ENCODE measurements at regions not wholly inside any gene's neighbourhood (a gene's known extent, or its start where the extent isn't known, plus 50 kb on each side); places are given as distances from the start of the nearest gene placed in this dataset.
"Not testable (repeated sequence)": the region's sequence is repeated elsewhere in the genome, so short reads cannot be mapped to it uniquely, and the experiment has no call there.

DNA sequence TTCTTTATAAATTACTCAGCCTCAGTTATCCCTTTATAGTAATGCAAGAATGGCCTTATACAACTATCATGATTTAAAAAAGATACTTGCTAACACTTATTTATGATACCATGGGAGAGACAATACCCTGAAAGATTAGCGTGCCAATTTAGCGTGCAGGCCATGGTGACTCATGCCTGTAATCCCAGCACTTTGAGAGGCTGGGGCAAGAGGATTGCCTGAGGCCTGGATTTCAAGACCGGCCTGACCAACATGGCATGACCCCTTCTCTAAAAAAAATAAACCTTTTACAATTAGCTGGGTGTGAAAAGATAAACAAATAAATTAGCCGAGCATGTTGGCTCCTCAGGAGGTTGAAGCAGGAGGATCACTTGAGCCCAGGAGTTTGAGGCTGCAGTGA is 493.4 kb upstream of the FSIP2 start:
- Histone ChIP-seq H2AFZ (ENCODE audit: low read length) (no peak overlapping the region), H3K9me3 (ENCODE audit: low read length) (no peaks in the 10 kb centered on the region), H3K79me2 (ENCODE audit: low read length) (no peaks in the 10 kb centered on the region), H3K4me2 (ENCODE audit: low read depth, low read length, poor library complexity, severe bottlenecking) (no peak overlapping the region), H4K20me1 (ENCODE audit: insufficient read depth, low read depth, low read length) (no peaks in the 10 kb centered on the region), H3K9me2 (replicated peaks; ENCODE audit: insufficient read depth, low read length) (no peaks in the 10 kb centered on the region), H3K36me3 (ENCODE audit: insufficient read depth, low read length) (no peaks in the 10 kb centered on the region), H3K27me3 (ENCODE audit: low read length) (no peaks in the 10 kb centered on the region), H3K27ac (ENCODE audit: low read length) (no peak overlapping the region), H3K9ac (ENCODE audit: low read length) (no peak overlapping the region), H3K4me1 (ENCODE audit: low read length) (no peaks in the 10 kb centered on the region), H3K4me3 (ENCODE audit: low read length) (no peak overlapping the region)
- no peak for DNase-seq

DNA sequence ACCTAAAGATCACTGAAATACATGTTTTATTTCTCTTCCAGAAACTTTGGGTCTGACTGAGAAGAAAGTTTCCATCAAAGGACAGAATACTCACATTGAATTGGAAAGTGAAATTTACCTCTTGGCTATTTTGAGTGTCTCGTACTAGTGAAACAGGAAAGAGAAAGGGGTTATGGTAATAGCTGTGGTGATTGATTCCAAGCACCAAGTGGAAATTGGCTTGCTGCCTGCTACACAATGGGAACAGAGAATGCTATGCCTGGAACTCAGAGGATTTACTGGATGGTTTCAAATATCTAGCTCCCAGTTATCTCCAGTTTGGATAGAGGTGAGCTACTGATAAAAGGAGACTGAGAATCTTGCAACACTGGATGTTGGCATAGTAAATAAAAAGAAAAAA is 492.8 kb upstream of the FSIP2 start:
- Histone ChIP-seq H3K9me3 (ENCODE audit: low read length) (no peaks in the 10 kb centered on the region), H3K9me2 (replicated peaks; ENCODE audit: insufficient read depth, low read length) (no peaks in the 10 kb centered on the region), H3K4me3 (ENCODE audit: low read length) (no peak overlapping the region), H3K27ac (ENCODE audit: low read length) (no peak overlapping the region), H4K20me1 (ENCODE audit: insufficient read depth, low read depth, low read length) (no peaks in the 10 kb centered on the region), H3K9ac (ENCODE audit: low read length) (no peak overlapping the region), H3K4me2 (ENCODE audit: low read depth, low read length, poor library complexity, severe bottlenecking) (no peak overlapping the region), H3K36me3 (ENCODE audit: insufficient read depth, low read length) (no peaks in the 10 kb centered on the region), H2AFZ (ENCODE audit: low read length) (no peak overlapping the region), H3K79me2 (ENCODE audit: low read length) (no peaks in the 10 kb centered on the region), H3K27me3 (ENCODE audit: low read length) (no peaks in the 10 kb centered on the region), H3K4me1 (ENCODE audit: low read length) (no peaks in the 10 kb centered on the region)
- DNase-seq, result no peak

DNA sequence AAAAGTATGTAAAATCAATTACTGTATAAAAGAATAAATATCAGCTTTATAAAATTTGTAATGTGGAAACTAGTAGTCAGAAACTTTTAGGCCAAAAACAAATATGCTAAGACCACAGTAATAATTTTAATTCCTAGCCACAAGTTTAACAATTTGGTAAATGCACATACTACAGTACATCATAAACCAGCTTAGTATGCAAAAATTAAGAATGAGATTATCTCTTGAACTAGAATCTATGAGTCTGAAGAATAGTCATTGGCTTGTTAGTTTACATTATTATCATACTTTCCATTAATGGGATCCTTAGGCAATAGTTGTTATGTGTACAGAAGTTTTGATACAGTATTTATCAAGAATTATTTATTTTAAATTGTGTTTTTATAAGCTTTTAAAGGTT is 491.9 kb upstream of the FSIP2 start:
- no peaks in the 10 kb centered on the region for H3K79me2 ChIP-seq (ENCODE audit: low read length)

DNA sequence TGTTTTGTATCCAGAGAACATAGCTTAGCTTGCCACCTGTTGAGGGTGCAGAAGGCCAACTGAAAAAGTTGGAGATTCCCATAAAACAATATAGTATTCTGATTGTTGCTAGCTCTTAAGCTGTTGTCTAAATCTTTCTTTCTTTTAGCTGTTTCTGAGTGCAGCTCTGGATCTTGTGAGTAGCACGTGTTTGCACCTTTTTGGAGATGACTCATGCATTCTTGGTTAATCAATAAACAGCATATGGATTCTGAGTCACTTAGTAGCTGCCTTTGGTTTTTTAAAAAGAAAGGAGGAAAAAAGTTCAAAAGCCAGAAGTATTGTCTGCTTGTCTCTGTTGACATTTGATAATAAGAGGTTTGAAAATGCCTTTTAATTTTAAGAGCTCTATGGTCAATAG is 483.0 kb upstream of the FSIP2 start:
- no peaks in the 10 kb centered on the region for H3K79me2 ChIP-seq (ENCODE audit: low read length)
- no peak overlapping the region for H3K4me3 ChIP-seq (ENCODE audit: low read length)
- H3K9me2 ChIP-seq (replicated peaks; ENCODE audit: insufficient read depth, low read length), result no peaks in the 10 kb centered on the region
- H3K9me3 ChIP-seq (ENCODE audit: low read length), result no peaks in the 10 kb centered on the region
- no peak overlapping the region for H3K4me2 ChIP-seq (ENCODE audit: low read depth, low read length, poor library complexity, severe bottlenecking)
- H3K27me3 ChIP-seq (ENCODE audit: low read length), result no peaks in the 10 kb centered on the region
- no peaks in the 10 kb centered on the region for H3K4me1 ChIP-seq (ENCODE audit: low read length)
- H4K20me1 ChIP-seq (ENCODE audit: insufficient read depth, low read depth, low read length), result no peaks in the 10 kb centered on the region
- H3K9ac ChIP-seq (ENCODE audit: low read length), result no peak overlapping the region
- H3K36me3 ChIP-seq (ENCODE audit: insufficient read depth, low read length), result no peaks in the 10 kb centered on the region
- DNase-seq, result no peak
- no peak overlapping the region for H2AFZ ChIP-seq (ENCODE audit: low read length)
- no peak overlapping the region for H3K27ac ChIP-seq (ENCODE audit: low read length)

More for the DNA sequence above, 491.9 kb upstream of the FSIP2 start:
- Histone ChIP-seq H4K20me1 (ENCODE audit: insufficient read depth, low read depth, low read length) (no peaks in the 10 kb centered on the region), H3K36me3 (ENCODE audit: insufficient read depth, low read length) (no peaks in the 10 kb centered on the region), H2AFZ (ENCODE audit: low read length) (no peak overlapping the region), H3K4me3 (ENCODE audit: low read length) (no peak overlapping the region), H3K27me3 (ENCODE audit: low read length) (no peaks in the 10 kb centered on the region), H3K27ac (ENCODE audit: low read length) (no peak overlapping the region), H3K4me1 (ENCODE audit: low read length) (no peaks in the 10 kb centered on the region), H3K9me3 (ENCODE audit: low read length) (no peaks in the 10 kb centered on the region), H3K9me2 (replicated peaks; ENCODE audit: insufficient read depth, low read length) (no peaks in the 10 kb centered on the region), H3K9ac (ENCODE audit: low read length) (no peak overlapping the region), H3K4me2 (ENCODE audit: low read depth, low read length, poor library complexity, severe bottlenecking) (no peak overlapping the region)
- no peak for DNase-seq

DNA sequence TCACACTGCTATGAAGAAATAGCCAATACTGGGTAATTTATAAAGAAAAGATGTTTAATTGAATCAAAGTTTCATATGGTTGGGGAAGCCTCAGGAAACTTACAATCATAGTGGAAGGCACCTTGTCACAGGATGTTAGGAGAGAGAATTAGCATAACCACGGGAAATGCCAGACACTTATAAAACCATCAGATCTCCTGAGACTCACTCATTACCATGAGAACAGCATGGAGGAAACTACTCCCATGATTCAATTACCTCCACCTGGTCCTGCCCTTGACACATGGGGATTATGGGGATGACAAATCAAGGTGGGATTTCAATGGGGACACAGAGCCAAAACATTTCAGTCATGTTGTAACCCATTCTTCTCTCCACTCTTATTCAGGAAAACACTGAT is 472.9 kb upstream of the FSIP2 start:
- no peaks in the 10 kb centered on the region for H3K27me3 ChIP-seq (ENCODE audit: low read length)
- no peak overlapping the region for H3K9ac ChIP-seq (ENCODE audit: low read length)
- no peak overlapping the region for H2AFZ ChIP-seq (ENCODE audit: low read length)
- no peak overlapping the region for H3K4me3 ChIP-seq (ENCODE audit: low read length)
- no peaks in the 10 kb centered on the region for H3K79me2 ChIP-seq (ENCODE audit: low read length)
- DNase-seq, result no peak
- H3K9me2 ChIP-seq (replicated peaks; ENCODE audit: insufficient read depth, low read length), result no peaks in the 10 kb centered on the region
- no peaks in the 10 kb centered on the region for H4K20me1 ChIP-seq (ENCODE audit: insufficient read depth, low read depth, low read length)
- H3K4me1 ChIP-seq (ENCODE audit: low read length), result no peaks in the 10 kb centered on the region
- H3K36me3 ChIP-seq (ENCODE audit: insufficient read depth, low read length), result no peaks in the 10 kb centered on the region
- H3K9me3 ChIP-seq (ENCODE audit: low read length), result no peaks in the 10 kb centered on the region
- no peak overlapping the region for H3K4me2 ChIP-seq (ENCODE audit: low read depth, low read length, poor library complexity, severe bottlenecking)
- no peak overlapping the region for H3K27ac ChIP-seq (ENCODE audit: low read length)

DNA sequence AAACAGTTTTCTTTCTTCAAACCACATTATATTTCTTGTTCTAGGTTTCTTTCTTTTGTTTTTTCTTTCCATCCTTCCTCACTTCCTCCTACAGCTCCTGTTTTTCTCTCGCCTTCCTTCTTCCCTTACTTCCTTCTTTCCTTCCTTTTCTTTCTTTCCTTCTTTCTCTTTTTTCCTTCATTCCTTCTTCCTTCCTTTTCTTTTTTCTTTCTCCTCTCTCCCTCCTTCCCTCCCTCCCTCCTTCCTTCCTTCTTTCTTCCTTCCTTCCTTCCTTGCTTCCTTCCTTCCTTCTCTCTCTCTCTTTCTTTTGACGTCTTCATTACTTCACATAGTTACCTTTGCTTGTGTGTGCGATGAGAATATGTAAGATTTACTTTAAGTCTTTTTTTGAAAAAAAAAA is 470.0 kb upstream of the FSIP2 start:
- Histone ChIP-seq H4K20me1 (ENCODE audit: insufficient read depth, low read depth, low read length) (no peaks in the 10 kb centered on the region), H3K9ac (ENCODE audit: low read length) (no peak overlapping the region), H3K9me3 (ENCODE audit: low read length) (no peaks in the 10 kb centered on the region), H3K27me3 (ENCODE audit: low read length) (no peaks in the 10 kb centered on the region), H2AFZ (ENCODE audit: low read length) (no peak overlapping the region), H3K4me2 (ENCODE audit: low read depth, low read length, poor library complexity, severe bottlenecking) (no peak overlapping the region), H3K4me1 (ENCODE audit: low read length) (no peaks in the 10 kb centered on the region), H3K9me2 (replicated peaks; ENCODE audit: insufficient read depth, low read length) (no peaks in the 10 kb centered on the region), H3K4me3 (ENCODE audit: low read length) (no peak overlapping the region), H3K27ac (ENCODE audit: low read length) (no peak overlapping the region), H3K36me3 (ENCODE audit: insufficient read depth, low read length) (no peaks in the 10 kb centered on the region), H3K79me2 (ENCODE audit: low read length) (no peaks in the 10 kb centered on the region)
- no peak for DNase-seq

DNA sequence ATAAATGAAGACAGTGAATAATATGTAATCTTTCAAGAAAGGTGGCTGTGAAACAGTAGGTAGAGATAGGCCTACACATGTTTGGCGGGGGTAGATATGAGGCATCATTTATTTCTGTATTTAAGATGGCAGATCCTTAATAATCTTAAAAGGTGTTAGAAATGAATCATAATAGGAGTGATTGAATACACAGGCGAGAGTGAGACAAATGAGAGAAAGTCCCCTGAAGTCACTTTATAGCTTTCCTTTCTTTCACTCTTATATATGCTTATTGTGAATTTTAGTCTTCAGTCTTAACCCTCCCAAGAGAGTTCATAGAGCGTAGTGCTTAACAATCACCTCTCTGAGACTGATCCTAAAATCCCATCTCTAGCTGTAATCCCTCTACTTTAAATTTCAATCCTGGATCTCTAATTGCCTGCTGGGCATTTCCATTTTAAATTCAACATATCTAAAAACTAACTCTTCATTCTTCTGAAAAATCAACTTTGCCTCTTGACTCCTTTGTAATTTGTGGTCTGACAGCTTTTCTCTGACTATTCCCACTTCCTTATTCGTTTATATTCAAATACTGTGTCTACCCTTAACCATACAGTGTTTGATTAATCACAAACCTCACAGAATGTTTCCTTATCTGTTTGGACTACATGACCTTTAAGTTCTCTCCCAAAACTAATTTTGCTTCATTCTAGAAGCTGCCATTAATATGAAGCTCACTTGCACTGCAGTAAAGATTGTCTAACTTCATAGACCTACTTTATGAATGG is 463.7 kb upstream of the FSIP2 start:
- H3K9ac ChIP-seq (ENCODE audit: low read length), result no peak overlapping the region
- no peak for DNase-seq
- H3K27ac ChIP-seq (ENCODE audit: low read length), result no peak overlapping the region
- H3K79me2 ChIP-seq (ENCODE audit: low read length), result no peaks in the 10 kb centered on the region
- H3K4me3 ChIP-seq (ENCODE audit: low read length), result no peak overlapping the region
- H3K9me2 ChIP-seq (replicated peaks; ENCODE audit: insufficient read depth, low read length), result no peaks in the 10 kb centered on the region
- no peak overlapping the region for H2AFZ ChIP-seq (ENCODE audit: low read length)
- no peaks in the 10 kb centered on the region for H3K4me1 ChIP-seq (ENCODE audit: low read length)
- no peak overlapping the region for H3K4me2 ChIP-seq (ENCODE audit: low read depth, low read length, poor library complexity, severe bottlenecking)
- H3K27me3 ChIP-seq (ENCODE audit: low read length), result no peaks in the 10 kb centered on the region
- no peaks in the 10 kb centered on the region for H3K36me3 ChIP-seq (ENCODE audit: insufficient read depth, low read length)
- H3K9me3 ChIP-seq (ENCODE audit: low read length), result no peaks in the 10 kb centered on the region
- no peaks in the 10 kb centered on the region for H4K20me1 ChIP-seq (ENCODE audit: insufficient read depth, low read depth, low read length)

DNA sequence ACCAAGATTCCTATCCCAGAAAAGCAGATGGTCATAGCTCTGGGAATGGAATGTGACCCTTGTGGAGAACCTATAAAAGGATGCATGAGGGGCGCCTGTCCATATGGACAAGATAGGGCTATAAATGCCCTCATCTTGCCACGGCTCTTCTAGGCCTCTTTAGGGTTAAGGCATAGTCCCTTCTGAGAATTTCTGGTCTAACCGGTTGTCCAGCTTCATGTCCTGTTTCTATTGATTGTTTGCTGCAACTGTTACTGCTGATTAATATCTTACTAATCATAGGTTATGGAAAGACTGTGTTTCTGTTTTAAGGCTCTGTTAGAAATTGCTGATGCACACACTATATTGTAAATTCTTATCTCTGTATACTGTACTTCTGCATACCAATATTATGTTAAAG is 462.6 kb upstream of the FSIP2 start:
- H3K27ac ChIP-seq (ENCODE audit: low read length); H3K79me2 ChIP-seq (ENCODE audit: low read length); H3K9me2 ChIP-seq (replicated peaks; ENCODE audit: insufficient read depth, low read length); H3K4me2 ChIP-seq (ENCODE audit: low read depth, low read length, poor library complexity, severe bottlenecking); H3K4me3 ChIP-seq (ENCODE audit: low read length); H3K36me3 ChIP-seq (ENCODE audit: insufficient read depth, low read length); H4K20me1 ChIP-seq (ENCODE audit: insufficient read depth, low read depth, low read length); H3K9me3 ChIP-seq (ENCODE audit: low read length); H3K9ac ChIP-seq (ENCODE audit: low read length); H3K27me3 ChIP-seq (ENCODE audit: low read length); H2AFZ ChIP-seq (ENCODE audit: low read length); H3K4me1 ChIP-seq (ENCODE audit: low read length); DNase-seq: not testable (repeated sequence)

DNA sequence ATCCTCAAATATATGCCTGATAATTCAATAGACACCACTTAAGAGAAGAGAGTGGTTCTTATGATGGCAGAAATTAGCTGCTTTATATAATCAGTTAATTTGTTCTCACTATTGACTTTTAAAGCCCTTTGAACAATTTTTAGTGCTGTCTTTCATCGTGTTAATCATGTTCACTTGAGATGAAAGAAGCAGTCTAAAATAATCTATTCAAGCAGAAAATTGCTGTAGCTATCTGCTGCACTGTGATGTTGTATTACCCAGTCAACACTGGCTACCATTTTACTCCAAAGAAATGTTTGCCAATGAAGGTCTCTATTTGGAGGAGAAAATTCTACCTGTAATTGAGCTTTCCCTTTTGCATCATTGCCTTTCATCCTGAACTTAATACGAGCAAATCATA is 459.8 kb upstream of the FSIP2 start:
- Histone ChIP-seq H3K4me3 (ENCODE audit: low read length) (no peak overlapping the region), H3K27me3 (ENCODE audit: low read length) (no peaks in the 10 kb centered on the region), H3K9me2 (replicated peaks; ENCODE audit: insufficient read depth, low read length) (no peaks in the 10 kb centered on the region), H3K36me3 (ENCODE audit: insufficient read depth, low read length) (no peaks in the 10 kb centered on the region), H4K20me1 (ENCODE audit: insufficient read depth, low read depth, low read length) (no peaks in the 10 kb centered on the region), H3K9me3 (ENCODE audit: low read length) (no peaks in the 10 kb centered on the region), H3K4me1 (ENCODE audit: low read length) (no peaks in the 10 kb centered on the region), H3K79me2 (ENCODE audit: low read length) (no peaks in the 10 kb centered on the region), H3K27ac (ENCODE audit: low read length) (no peak overlapping the region), H2AFZ (ENCODE audit: low read length) (no peak overlapping the region), H3K9ac (ENCODE audit: low read length) (no peak overlapping the region), H3K4me2 (ENCODE audit: low read depth, low read length, poor library complexity, severe bottlenecking) (no peak overlapping the region)
- no peak for DNase-seq
